ENCODE measurements at regions not wholly inside any gene's neighbourhood (a gene's known extent, or its start where the extent isn't known, plus 50 kb on each side); places are given as distances from the start of the nearest gene placed in this dataset.
"Not testable (repeated sequence)": the region's sequence is repeated elsewhere in the genome, so short reads cannot be mapped to it uniquely, and the experiment has no call there.

DNA sequence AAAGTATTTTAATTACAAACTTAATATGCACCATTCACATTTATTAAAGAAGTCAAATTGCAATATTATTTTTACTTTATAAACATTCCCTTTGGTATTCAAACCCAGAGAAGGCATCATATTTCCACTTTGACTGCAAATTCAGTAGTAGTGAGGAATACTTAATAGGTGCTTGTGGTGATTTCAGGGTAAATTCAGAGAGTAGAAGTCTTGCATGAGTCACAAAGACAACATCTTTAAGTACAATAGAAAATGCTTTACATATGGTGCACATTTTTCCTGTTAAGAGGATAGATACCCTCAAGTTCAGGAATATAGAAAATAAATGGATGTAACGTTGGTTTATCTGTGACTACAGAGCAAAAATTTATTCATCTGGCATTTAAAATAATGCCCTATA, 390.2 kb downstream of the TENT5A start:
- intact Hi-C loops (cut with DNase I; ENCODE audit: low total_unique reads) = no loop called here
- no peak for DNase-seq (ENCODE audit: low spot score in 2 of 2)
- TF ChIP-seq POLR2A (IDR thresholded peaks at IDR 0.05) = no peak
- TF ChIP-seq CTCF (IDR thresholded peaks at IDR 0.05) = no peak
- WGBS, 2 donors = 43 to 84% methylated on average over 1 of the region's 1 CpG
- no peak overlapping the region for H3K4me3 ChIP-seq (ENCODE audit: low read depth, poor library complexity, severe bottlenecking)

- WGBS, 2 donors = 88 to 90% methylated on average over 3 of the region's 3 CpGs
- TF ChIP-seq POLR2A (IDR thresholded peaks at IDR 0.05) = no peak
- TF ChIP-seq CTCF (IDR thresholded peaks at IDR 0.05) = no peak
- intact Hi-C loops (cut with DNase I; ENCODE audit: low total_unique reads) = no loop called here
These were observed 399.2 kb downstream of the TENT5A start for GRCh38 chr6:81353262-81353661.

GRCh38 chr6:81344026-81344425, 408.5 kb downstream of the TENT5A start:
- WGBS, 2 donors = 85 to 88% methylated on average over 8 of the region's 8 CpGs
- H3K4me3 ChIP-seq (ENCODE audit: low read depth, poor library complexity, severe bottlenecking); intact Hi-C loops (cut with DNase I; ENCODE audit: low total_unique reads); DNase-seq (ENCODE audit: low spot score in 2 of 2): not testable (repeated sequence)

More at GRCh38 chr6:81353262-81353661, 399.2 kb downstream of the TENT5A start:
- DNase-seq (ENCODE audit: low spot score in 2 of 2) = no peak
- H3K4me3 ChIP-seq (ENCODE audit: low read depth, poor library complexity, severe bottlenecking) = no peak overlapping the region

- intact Hi-C loops (cut with DNase I; ENCODE audit: low total_unique reads) = no loop called here
- no peak for TF ChIP-seq CTCF (IDR thresholded peaks at IDR 0.05)
- TF ChIP-seq POLR2A (IDR thresholded peaks at IDR 0.05) = no peak
- 88 to 89% methylated on average over 4 of the region's 4 CpGs for WGBS, 2 donors
- DNase-seq (ENCODE audit: low spot score in 2 of 2) = no peak
- H3K4me3 ChIP-seq (ENCODE audit: low read depth, poor library complexity, severe bottlenecking) = no peak overlapping the region
These were observed 411.5 kb downstream of the TENT5A start for GRCh38 chr6:81340946-81341345.

GRCh38 chr6:81331526-81331925, 421.0 kb downstream of the TENT5A start:
- TF ChIP-seq POLR2A (IDR thresholded peaks at IDR 0.05) = no peak
- TF ChIP-seq CTCF (IDR thresholded peaks at IDR 0.05) = no peak
- no peak overlapping the region for H3K4me3 ChIP-seq (ENCODE audit: low read depth, poor library complexity, severe bottlenecking)
- no peak for DNase-seq (ENCODE audit: low spot score in 2 of 2)
- intact Hi-C loops (cut with DNase I; ENCODE audit: low total_unique reads) = no loop called here
- WGBS, 2 donors = 67 to 84% methylated on average over 1 of the region's 1 CpG

- DNase-seq (ENCODE audit: low spot score in 2 of 2) = no peak
- TF ChIP-seq POLR2A (IDR thresholded peaks at IDR 0.05) (no peak), CTCF (IDR thresholded peaks at IDR 0.05) (no peak)
- no peak overlapping the region for H3K4me3 ChIP-seq (ENCODE audit: low read depth, poor library complexity, severe bottlenecking)
- intact Hi-C loops (cut with DNase I; ENCODE audit: low total_unique reads) = no loop called here
- WGBS, 2 donors = 85 to 93% methylated on average over 2 of the region's 2 CpGs
These were observed 423.8 kb downstream of the TENT5A start for GRCh38 chr6:81328700-81329099.

Measured in lower leg skin (tissue), 4 donors.